Retinal pigment epithelial cell (primary cell): ENCODE measurements at regions not wholly inside any gene's neighbourhood (a gene's known extent, or its start where the extent isn't known, plus 50 kb on each side); places are given as distances from the start of the nearest gene placed in this dataset.

ENCODE experiments used
- DNase-seq: peaks from one replicate; pipeline ENCODE4 v3.0.0-alpha.2; 2010; ENCODE audit warnings: low read depth
- H3K4me3 ChIP-seq: 2 replicates; pipeline ENCODE4 v1.5.1; 2011; ENCODE audit warnings: mild to moderate bottlenecking, low read length, control low read depth, moderate library complexity
- TF ChIP-seq, protein P1 (sequence below): conservative IDR thresholded peaks from 2 replicates; pipeline ENCODE4 v1.5.1; 2011; ENCODE audit warnings: low read depth, low read length, control low read depth, inconsistent platforms

DNA sequence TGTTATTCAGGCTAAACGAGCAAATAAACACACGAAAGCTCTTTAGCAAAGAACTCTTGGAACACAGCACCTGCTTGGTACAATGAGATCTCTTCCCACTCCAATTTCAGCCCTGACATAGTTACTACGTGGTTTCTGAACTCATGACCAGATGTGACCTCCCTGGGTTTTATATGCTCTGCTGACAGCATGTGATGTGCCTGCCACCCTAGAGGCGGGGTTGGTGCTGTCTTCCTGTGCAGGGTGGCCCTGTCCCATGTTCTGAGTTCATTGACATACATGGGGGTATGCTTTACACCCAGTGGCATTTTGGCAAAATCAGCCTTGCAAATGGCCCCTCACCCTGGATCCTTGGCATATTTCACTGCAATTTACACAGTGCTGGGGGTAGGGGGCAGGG lies 475.3 kb upstream of the ZFHX3 start:
- H3K4me3 ChIP-seq = no peak overlapping the region
- TF ChIP-seq, protein P1, sequence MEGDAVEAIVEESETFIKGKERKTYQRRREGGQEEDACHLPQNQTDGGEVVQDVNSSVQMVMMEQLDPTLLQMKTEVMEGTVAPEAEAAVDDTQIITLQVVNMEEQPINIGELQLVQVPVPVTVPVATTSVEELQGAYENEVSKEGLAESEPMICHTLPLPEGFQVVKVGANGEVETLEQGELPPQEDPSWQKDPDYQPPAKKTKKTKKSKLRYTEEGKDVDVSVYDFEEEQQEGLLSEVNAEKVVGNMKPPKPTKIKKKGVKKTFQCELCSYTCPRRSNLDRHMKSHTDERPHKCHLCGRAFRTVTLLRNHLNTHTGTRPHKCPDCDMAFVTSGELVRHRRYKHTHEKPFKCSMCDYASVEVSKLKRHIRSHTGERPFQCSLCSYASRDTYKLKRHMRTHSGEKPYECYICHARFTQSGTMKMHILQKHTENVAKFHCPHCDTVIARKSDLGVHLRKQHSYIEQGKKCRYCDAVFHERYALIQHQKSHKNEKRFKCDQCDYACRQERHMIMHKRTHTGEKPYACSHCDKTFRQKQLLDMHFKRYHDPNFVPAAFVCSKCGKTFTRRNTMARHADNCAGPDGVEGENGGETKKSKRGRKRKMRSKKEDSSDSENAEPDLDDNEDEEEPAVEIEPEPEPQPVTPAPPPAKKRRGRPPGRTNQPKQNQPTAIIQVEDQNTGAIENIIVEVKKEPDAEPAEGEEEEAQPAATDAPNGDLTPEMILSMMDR = no peak

DNA sequence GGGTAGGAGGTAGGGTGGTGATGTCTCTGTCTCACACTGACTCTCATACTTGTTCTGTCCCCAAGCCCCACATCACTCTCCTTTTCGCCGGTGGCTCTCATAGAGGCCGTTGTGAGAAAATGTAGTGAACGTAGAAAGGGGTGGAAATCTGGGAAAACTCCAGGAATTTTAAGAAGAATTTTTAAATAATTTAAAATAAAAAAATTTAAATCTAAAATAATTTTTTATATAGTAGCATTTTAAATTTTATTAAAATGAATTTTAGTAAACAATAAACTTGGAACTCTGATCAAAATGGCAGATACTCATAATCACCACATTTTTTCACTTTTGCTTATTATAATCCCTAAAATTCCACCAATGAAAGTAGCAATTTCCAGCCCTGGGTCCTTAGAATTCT lies 473.6 kb upstream of the ZFHX3 start:
- TF ChIP-seq, protein P1 = no peak
- no peak for DNase-seq

More for the DNA sequence above, 475.3 kb upstream of the ZFHX3 start:
- DNase-seq = no peak

GRCh38 chr16:73515616-73516015 lies 467.7 kb upstream of the ZFHX3 start:
- DNase-seq = no peak
- TF ChIP-seq, protein P1 = no peak
- no peak overlapping the region for H3K4me3 ChIP-seq

More for the DNA sequence above, 473.6 kb upstream of the ZFHX3 start:
- no peak overlapping the region for H3K4me3 ChIP-seq

- no peak overlapping the region for H3K4me3 ChIP-seq
Observed at GRCh38 chr16:73510852-73511251, 462.9 kb upstream of the ZFHX3 start.

DNA sequence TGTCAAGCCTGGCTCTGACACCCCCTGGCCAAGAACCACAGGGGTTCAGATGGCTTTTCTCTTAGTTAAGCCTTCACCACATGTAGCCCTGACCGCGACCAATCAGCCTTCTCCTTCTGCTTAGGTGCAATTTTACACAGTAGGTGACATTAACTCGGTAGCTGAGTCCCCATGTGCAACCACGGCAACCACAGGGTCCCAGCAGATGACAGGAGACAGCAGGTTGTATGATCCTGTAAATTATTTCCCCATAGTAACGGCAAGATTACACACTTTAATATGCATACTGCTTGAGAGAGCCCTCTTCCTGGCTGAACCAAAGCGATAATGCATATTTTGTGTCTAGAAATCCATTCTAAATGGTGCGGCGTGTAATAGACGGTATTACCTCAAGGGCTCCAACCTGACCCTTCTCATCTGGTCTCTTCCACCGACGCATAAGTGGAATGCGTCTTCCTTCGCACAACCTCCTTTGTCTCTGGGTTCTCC lies 458.7 kb upstream of the ZFHX3 start:
- TF ChIP-seq, protein P1 = no peak
- DNase-seq = no peak
- H3K4me3 ChIP-seq = no peak overlapping the region

More at GRCh38 chr16:73510852-73511251, 462.9 kb upstream of the ZFHX3 start:
- no peak for DNase-seq
- TF ChIP-seq, protein P1 = no peak

DNA sequence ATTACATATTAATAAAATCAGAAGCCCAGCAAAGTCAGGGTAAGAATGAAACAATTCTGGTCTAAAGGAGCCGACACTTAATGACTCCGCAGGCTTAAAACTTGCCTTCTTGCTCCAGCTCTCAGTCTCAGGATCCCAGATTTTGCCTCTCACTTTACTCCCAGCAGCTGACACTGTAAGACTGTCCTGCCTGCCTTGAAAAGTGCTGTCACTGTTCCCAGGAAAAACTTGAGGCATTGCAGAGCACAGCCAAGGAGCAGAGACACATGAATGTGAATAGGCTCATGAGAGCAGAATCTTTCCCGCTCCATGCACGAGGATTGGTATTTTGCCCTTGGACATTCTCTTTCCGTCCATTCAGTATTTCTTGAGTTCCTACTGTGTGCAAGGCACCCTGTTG lies 457.6 kb upstream of the ZFHX3 start:
- H3K4me3 ChIP-seq = no peak overlapping the region
- TF ChIP-seq, protein P1 = no peak
- DNase-seq = no peak
